C1 segment of cervical spinal cord (tissue), 14 donors: ENCODE measurements at regions not wholly inside any gene's neighbourhood (a gene's known extent, or its start where the extent isn't known, plus 50 kb on each side); places are given as distances from the start of the nearest gene placed in this dataset.
"Not testable (repeated sequence)": the region's sequence is repeated elsewhere in the genome, so short reads cannot be mapped to it uniquely, and the experiment has no call there.

Experiments used
- DNase-seq, 14 donors: peaks; one replicate each; lab custom pipeline; 2025; lab: John Stamatoyannopoulos, UW

GRCh38 chr6:44037847-44038542 lies 89.3 kb downstream of the MRPL14 start:
- DNase-seq, result no peak

- DNase-seq, result not testable (repeated sequence)
Observed at GRCh38 chr6:44037276-44037675, 90.0 kb downstream of the MRPL14 start.

GRCh38 chr6:44036699-44037101 lies 90.6 kb downstream of the MRPL14 start:
- DNase-seq, result no peak

GRCh38 chr6:44036196-44036595 lies 91.1 kb downstream of the MRPL14 start:
- no peak for DNase-seq

GRCh38 chr6:44035621-44036020 lies 91.6 kb downstream of the MRPL14 start:
- DNase-seq, result no peak

- no peak for DNase-seq
Observed at GRCh38 chr6:44034931-44035345, 92.3 kb downstream of the MRPL14 start.

GRCh38 chr6:44034391-44034861 lies 92.8 kb downstream of the MRPL14 start:
- no peak for DNase-seq

GRCh38 chr6:44030812-44031454 lies 96.3 kb downstream of the MRPL14 start:
- DNase-seq, result no peak

GRCh38 chr6:44029444-44030185 lies 97.6 kb downstream of the MRPL14 start:
- DNase-seq, result no peak

GRCh38 chr6:44028789-44029310 lies 98.4 kb downstream of the MRPL14 start:
- no peak for DNase-seq

GRCh38 chr6:44025226-44025625 lies 102.0 kb downstream of the MRPL14 start:
- no peak for DNase-seq

- no peak for DNase-seq
Observed at GRCh38 chr6:44024574-44025219, 102.6 kb downstream of the MRPL14 start.

GRCh38 chr6:44023586-44024454 lies 103.4 kb downstream of the MRPL14 start:
- DNase-seq, result no peak

GRCh38 chr6:44022671-44023352 lies 104.4 kb downstream of the MRPL14 start:
- DNase-seq, result no peak

GRCh38 chr6:44022296-44022661 lies 105.0 kb downstream of the MRPL14 start:
- DNase-seq, result no peak

- DNase-seq, result no peak
Observed at GRCh38 chr6:44021589-44022295, 105.5 kb downstream of the MRPL14 start.

- no peak for DNase-seq
Observed at GRCh38 chr6:44020664-44021425, 106.4 kb downstream of the MRPL14 start.

- no peak for DNase-seq
Observed at GRCh38 chr6:44020148-44020547, 107.1 kb downstream of the MRPL14 start.

- not testable (repeated sequence) for DNase-seq
Observed at GRCh38 chr6:44017307-44017706, 109.9 kb downstream of the MRPL14 start.
